WERI-Rb-1 (cell line): ENCODE measurements at regions not wholly inside any gene's neighbourhood (a gene's known extent, or its start where the extent isn't known, plus 50 kb on each side); places are given as distances from the start of the nearest gene placed in this dataset.
"Not testable (repeated sequence)": the region's sequence is repeated elsewhere in the genome, so short reads cannot be mapped to it uniquely, and the experiment has no call there.

Source experiments
- DNase-seq: peaks from one replicate; pipeline ENCODE4 v3.0.0-alpha.2; 2020
- H3K27ac ChIP-seq: fragments of 250-450 bp; sonication (Bioruptor Pico); 2 replicates; pipeline ENCODE4 v1.5.1; 2020; ENCODE audit warnings: mild to moderate bottlenecking, moderate library complexity
- H3K27me3 ChIP-seq: fragments of 250-450 bp; sonication (Bioruptor Pico); 2 replicates; pipeline ENCODE4 v1.5.1; 2021; ENCODE audit warnings: mild to moderate bottlenecking, low read depth, moderate library complexity; ENCODE audit not compliant: insufficient read depth, severe bottlenecking
- H3K36me3 ChIP-seq: fragments of 250-450 bp; sonication (Bioruptor Pico); 2 replicates; pipeline ENCODE4 v1.5.1; 2020; ENCODE audit warnings: mild to moderate bottlenecking, moderate library complexity
- H3K4me3 ChIP-seq: 2 replicates; pipeline ENCODE4 v1.5.1; 2011; ENCODE audit warnings: low read depth, mild to moderate bottlenecking, control low read depth, low read length
- H3K9me3 ChIP-seq: fragments of 250-450 bp; sonication (Bioruptor Pico); 2 replicates; pipeline ENCODE4 v1.5.1; 2021; ENCODE audit warnings: mild to moderate bottlenecking, moderate library complexity; ENCODE audit not compliant: severe bottlenecking
- CTCF ChIP-seq: IDR thresholded peaks from 2 replicates; pipeline ENCODE4 v1.5.1; 2011; ENCODE audit warnings: low read depth, mild to moderate bottlenecking, control low read depth, inconsistent platforms, low read length

- no peak for DNase-seq
- TF ChIP-seq CTCF, result no peak
- no peaks in the 10 kb centered on the region for H3K36me3 ChIP-seq
- no peaks in the 10 kb centered on the region for H3K27me3 ChIP-seq
- no peak overlapping the region for H3K4me3 ChIP-seq
- no peaks in the 10 kb centered on the region for H3K9me3 ChIP-seq
- no peak overlapping the region for H3K27ac ChIP-seq
Observed at GRCh38 chr11:24199461-24199860, 297.4 kb upstream of the LUZP2 start.

DNA sequence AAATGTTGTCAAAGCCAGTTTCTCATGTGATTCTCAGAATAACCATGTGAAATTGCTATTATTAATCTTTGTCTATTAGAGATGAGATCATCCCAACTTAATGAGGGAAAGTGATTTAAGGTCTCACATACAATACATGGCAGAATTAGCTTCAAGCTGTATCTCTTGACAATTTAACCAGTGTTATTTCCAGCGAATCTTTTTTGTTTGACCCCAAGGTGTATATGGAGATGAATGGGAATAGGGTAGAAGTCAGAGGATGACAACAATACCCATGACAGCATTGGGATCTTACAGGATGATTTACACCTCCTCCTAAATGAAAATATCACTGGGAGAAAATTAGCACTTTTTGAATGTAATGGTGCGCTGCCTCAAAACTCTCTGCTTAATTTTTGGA, 290.8 kb upstream of the LUZP2 start:
- DNase-seq, result no peak
- H3K36me3 ChIP-seq, result no peaks in the 10 kb centered on the region
- H3K27ac ChIP-seq, result no peak overlapping the region
- H3K4me3 ChIP-seq, result no peak overlapping the region
- H3K27me3 ChIP-seq, result no peaks in the 10 kb centered on the region
- TF ChIP-seq CTCF, result no peak
- H3K9me3 ChIP-seq, result no peaks in the 10 kb centered on the region

- Histone ChIP-seq H3K36me3 (no peaks in the 10 kb centered on the region), H3K4me3 (no peak overlapping the region), H3K27me3 (no peaks in the 10 kb centered on the region), H3K9me3 (no peaks in the 10 kb centered on the region), H3K27ac (no peak overlapping the region)
- TF ChIP-seq CTCF, result no peak
- DNase-seq, result no peak
Observed at GRCh38 chr11:24206511-24206910, 290.3 kb upstream of the LUZP2 start.

DNA sequence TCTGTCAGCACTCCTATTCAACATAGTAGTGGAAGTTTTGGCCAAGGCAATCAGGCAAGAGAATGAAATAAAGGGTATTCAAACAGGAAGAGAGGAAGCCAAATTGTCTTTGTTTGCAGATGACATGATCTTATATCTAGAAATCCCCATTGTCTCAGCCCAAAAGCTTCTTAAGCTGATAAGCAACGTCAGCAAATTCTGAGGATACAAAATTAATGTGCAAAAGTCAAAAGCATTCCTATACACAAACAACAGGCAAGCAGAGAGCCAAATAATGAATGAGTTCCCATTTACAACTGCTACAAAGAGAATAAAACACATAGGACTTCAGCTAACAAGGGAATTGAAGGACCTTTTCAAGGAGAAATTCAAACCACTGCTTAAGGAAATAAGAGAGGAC, 280.4 kb upstream of the LUZP2 start:
- no peaks in the 10 kb centered on the region for H3K27me3 ChIP-seq
- H3K27ac ChIP-seq, result no peak overlapping the region
- H3K4me3 ChIP-seq, result no peak overlapping the region
- no peaks in the 10 kb centered on the region for H3K36me3 ChIP-seq
- DNase-seq, result no peak
- H3K9me3 ChIP-seq, result no peaks in the 10 kb centered on the region
- no peak for TF ChIP-seq CTCF

GRCh38 chr11:24217319-24217718, 279.5 kb upstream of the LUZP2 start:
- H3K9me3 ChIP-seq, H3K27me3 ChIP-seq, DNase-seq, H3K4me3 ChIP-seq, H3K36me3 ChIP-seq, H3K27ac ChIP-seq: not testable (repeated sequence)

DNA sequence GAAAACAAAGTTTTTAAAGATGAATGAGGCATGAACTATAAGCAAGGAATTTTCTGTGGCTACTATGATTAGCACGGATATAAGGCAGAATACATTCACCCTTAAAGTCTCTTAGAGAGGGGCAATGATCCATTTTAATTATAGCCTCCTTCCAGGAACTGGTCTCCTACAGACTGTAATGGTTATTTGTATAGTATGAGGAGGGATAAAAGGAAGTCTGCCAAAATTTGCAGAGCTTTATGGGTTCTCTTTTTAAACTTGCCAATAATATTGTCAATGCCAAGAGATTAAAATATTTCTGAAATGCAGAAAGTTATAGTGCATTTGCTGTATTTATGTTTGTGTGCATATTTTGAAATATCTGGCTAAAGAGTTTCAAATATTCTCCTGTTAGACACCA, 271.4 kb upstream of the LUZP2 start:
- H3K27me3 ChIP-seq, result peaks cover 3% of the 10 kb centered on the region
- TF ChIP-seq CTCF, result no peak
- H3K4me3 ChIP-seq, result no peak overlapping the region
- H3K27ac ChIP-seq, result no peak overlapping the region
- H3K36me3 ChIP-seq, result no peaks in the 10 kb centered on the region
- no peak for DNase-seq
- H3K9me3 ChIP-seq, result no peaks in the 10 kb centered on the region
